Lung (tissue), 11 donors: ENCODE measurements at regions not wholly inside any gene's neighbourhood (a gene's known extent, or its start where the extent isn't known, plus 50 kb on each side); places are given as distances from the start of the nearest gene placed in this dataset.

Experiments used
- ATAC-seq: fragments of 200-7000 bp; cut with Tn5 transposase; one replicate; pipeline ENCODE4 v1.9.1; 2020; ENCODE audit warnings: moderate number of reproducible peaks; ENCODE audit not compliant: insufficient read depth, low FRiP score
- DNase-seq, 3 donors: peaks; one replicate each; pipeline ENCODE4 v3.0.0-alpha.2; 2013 to 2017
- H3K27ac ChIP-seq, 2 donors: one replicate each; pipeline ENCODE4 v1.5.1; 2013; ENCODE audit warnings: mild to moderate bottlenecking in 2 of 2, moderate library complexity in 2 of 2, control low read depth in 1 of 2, inconsistent platforms in 1 of 2, low read depth in 1 of 2, low read length in 1 of 2
- H3K27me3 ChIP-seq, 3 donors: one replicate each; pipeline ENCODE4 v1.5.1; 2013; ENCODE audit warnings: low read length in 2 of 3; ENCODE audit not compliant: control insufficient read depth in 3 of 3, insufficient read depth in 3 of 3
- H3K36me3 ChIP-seq, 4 donors: one replicate each; pipeline ENCODE4 v1.5.1; 2013; ENCODE audit warnings: low read length in 4 of 4, mild to moderate bottlenecking in 1 of 4, moderate library complexity in 1 of 4; ENCODE audit not compliant: control insufficient read depth in 4 of 4, insufficient read depth in 4 of 4
- H3K4me1 ChIP-seq, 5 donors: one replicate each; pipeline ENCODE4 v1.5.1; 2013; ENCODE audit warnings: low read length in 5 of 5, mild to moderate bottlenecking in 2 of 5, moderate library complexity in 1 of 5; ENCODE audit not compliant: control insufficient read depth in 5 of 5, insufficient read depth in 5 of 5
- H3K4me3 ChIP-seq: one replicate; pipeline ENCODE4 v1.5.1; 2013; ENCODE audit warnings: mild to moderate bottlenecking, control low read depth, moderate library complexity
- H3K9ac ChIP-seq, 2 donors: one replicate each; pipeline ENCODE4 v1.5.1; 2013; ENCODE audit warnings: low read length in 2 of 2, control low read depth in 1 of 2; ENCODE audit not compliant: insufficient read depth in 1 of 2
- H3K9me3 ChIP-seq, 4 donors: one replicate each; pipeline ENCODE4 v1.5.1; 2013; ENCODE audit warnings: low read length in 3 of 4, mild to moderate bottlenecking in 1 of 4, moderate library complexity in 1 of 4; ENCODE audit not compliant: control insufficient read depth in 4 of 4, insufficient read depth in 3 of 4
- WGBS, 2 donors: extraction: QIAGEN DNeasy Blood & Tissue Kit; methylation state at CpG; one replicate each; pipeline ENCODE4 v1.1.7; 2013; 5-methylcytosine and 5-hydroxymethylcytosine counted together
- TF ChIP-seq, protein P1 (sequence below): IDR thresholded peaks from 2 replicates; pipeline ENCODE4 v1.5.1; 2012; ENCODE audit warnings: mild to moderate bottlenecking; ENCODE audit errors: control extremely low read depth, extremely low read depth
- donor health status: control.
- donor health status: control.
- donor health status: Bipolar disorder and iron deficiency.
- donor health status: healthy.
- donor health status: DM: yes; HTN: yes; CAD: no.

GRCh38 chrX:137353404-137353803, 212.5 kb upstream of the ZIC3 start:
- no peaks in the 10 kb centered on the region for H3K4me1 ChIP-seq
- H3K4me3 ChIP-seq: no peak overlapping the region
- no peaks in the 10 kb centered on the region for H3K36me3 ChIP-seq
- no peak overlapping the region for H3K27ac ChIP-seq
- DNase-seq (no peak), ATAC-seq (no peak)
- H3K9ac ChIP-seq: no peak overlapping the region
- peaks cover 0 to 4% (median 2%) of the 10 kb centered on the region in 3 donors for H3K27me3 ChIP-seq
- no peaks in the 10 kb centered on the region for H3K9me3 ChIP-seq
- 44 to 58% methylated on average over 1 of the region's 1 CpG for WGBS, 2 donors
- TF ChIP-seq, protein P1, sequence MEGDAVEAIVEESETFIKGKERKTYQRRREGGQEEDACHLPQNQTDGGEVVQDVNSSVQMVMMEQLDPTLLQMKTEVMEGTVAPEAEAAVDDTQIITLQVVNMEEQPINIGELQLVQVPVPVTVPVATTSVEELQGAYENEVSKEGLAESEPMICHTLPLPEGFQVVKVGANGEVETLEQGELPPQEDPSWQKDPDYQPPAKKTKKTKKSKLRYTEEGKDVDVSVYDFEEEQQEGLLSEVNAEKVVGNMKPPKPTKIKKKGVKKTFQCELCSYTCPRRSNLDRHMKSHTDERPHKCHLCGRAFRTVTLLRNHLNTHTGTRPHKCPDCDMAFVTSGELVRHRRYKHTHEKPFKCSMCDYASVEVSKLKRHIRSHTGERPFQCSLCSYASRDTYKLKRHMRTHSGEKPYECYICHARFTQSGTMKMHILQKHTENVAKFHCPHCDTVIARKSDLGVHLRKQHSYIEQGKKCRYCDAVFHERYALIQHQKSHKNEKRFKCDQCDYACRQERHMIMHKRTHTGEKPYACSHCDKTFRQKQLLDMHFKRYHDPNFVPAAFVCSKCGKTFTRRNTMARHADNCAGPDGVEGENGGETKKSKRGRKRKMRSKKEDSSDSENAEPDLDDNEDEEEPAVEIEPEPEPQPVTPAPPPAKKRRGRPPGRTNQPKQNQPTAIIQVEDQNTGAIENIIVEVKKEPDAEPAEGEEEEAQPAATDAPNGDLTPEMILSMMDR: no peak

- Histone ChIP-seq H3K9ac (no peak overlapping the region), H3K27me3 (peaks cover 0 to 4% (median 0%) of the 10 kb centered on the region in 3 donors), H3K9me3 (no peaks in the 10 kb centered on the region), H3K36me3 (no peaks in the 10 kb centered on the region), H3K27ac (no peak overlapping the region), H3K4me1 (no peaks in the 10 kb centered on the region), H3K4me3 (no peak overlapping the region)
- TF ChIP-seq, protein P1: no peak
- no peak for DNase-seq
- no peak for ATAC-seq
Observed at GRCh38 chrX:137352101-137352660, 213.7 kb upstream of the ZIC3 start.

- Histone ChIP-seq H3K9me3 (no peaks in the 10 kb centered on the region), H3K4me3 (no peak overlapping the region), H3K9ac (no peak overlapping the region), H3K4me1 (no peaks in the 10 kb centered on the region), H3K27ac (no peak overlapping the region), H3K36me3 (no peaks in the 10 kb centered on the region), H3K27me3 (peaks cover 0 to 6% (median 0%) of the 10 kb centered on the region in 3 donors)
- 62 to 83% methylated on average over 3 of the region's 3 CpGs for WGBS, 2 donors
- TF ChIP-seq, protein P1: no peak
- ATAC-seq (no peak), DNase-seq (no peak)
Observed at GRCh38 chrX:137342969-137343368, 223.0 kb upstream of the ZIC3 start.

DNA sequence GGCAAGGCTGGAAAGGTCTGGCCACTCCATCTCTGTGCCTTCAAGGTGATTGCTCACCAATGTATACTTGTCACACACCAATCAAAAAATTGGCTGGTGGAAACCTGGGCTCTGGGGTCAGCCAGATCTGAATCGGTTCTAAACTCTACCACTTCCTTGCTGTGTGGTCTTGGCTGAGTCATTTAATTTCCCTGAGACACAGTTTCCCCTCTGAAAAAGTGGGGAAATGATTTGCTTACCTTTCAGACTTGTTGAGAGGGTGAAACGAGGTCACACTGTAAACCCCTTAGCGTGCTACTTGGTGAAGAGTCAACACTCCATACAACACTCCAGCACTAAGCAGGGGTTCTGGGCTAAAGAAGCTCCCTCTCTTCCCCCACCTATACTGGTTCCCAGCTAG, 252.3 kb upstream of the ZIC3 start:
- 45 to 73% methylated on average over 3 of the region's 3 CpGs for WGBS, 2 donors
- Histone ChIP-seq H3K27ac (no peak overlapping the region), H3K9ac (no peak overlapping the region), H3K9me3 (peaks cover 0 to 6% (median 0%) of the 10 kb centered on the region in 4 donors), H3K27me3 (no peaks in the 10 kb centered on the region), H3K4me3 (no peak overlapping the region), H3K36me3 (no peaks in the 10 kb centered on the region), H3K4me1 (no peaks in the 10 kb centered on the region)
- DNase-seq (no peak), ATAC-seq (no peak)
- TF ChIP-seq, protein P1: no peak
